PC-3 (cell line): ENCODE measurements at regions not wholly inside any gene's neighbourhood (a gene's known extent, or its start where the extent isn't known, plus 50 kb on each side); places are given as distances from the start of the nearest gene placed in this dataset.
A peak's percentile ranks its signal among the peaks of the same experiment; 100 is the strongest.

Experiments used
- ATAC-seq: fragments of 200-7000 bp; cut with Tn5 transposase; 2 replicates; pipeline ENCODE4 v1.9.1; 2020; ENCODE audit warnings: mild to moderate bottlenecking, moderate library complexity
- BruUV-seq: library from RNA; stranded (reverse); fragments of 400-500 nt; replicated peaks from 2 replicates; lab custom pipeline; 2021; lab: Mats Ljungman, UMichigan
- CTCF ChIA-PET: fragments of 300-600 bp; sonication (Branson Sonifier 250); formaldehyde crosslinking; loops from one replicate; lab custom pipeline; 2022; ENCODE audit warnings: antibody characterized with exemption; lab: Charles Lee
- POLR2A ChIA-PET: fragments of 300-600 bp; sonication (Branson Sonifier 250); formaldehyde crosslinking; loops from one replicate; lab custom pipeline; 2022; ENCODE audit warnings: antibody characterized with exemption; ENCODE audit not compliant: unreplicated experiment; lab: Charles Lee
- DNase-seq: peaks from one replicate; pipeline ENCODE4 v3.0.0-alpha.2; 2015
- H2AFZ ChIP-seq: fragments of 300-600 bp; sonication (generic); 2 replicates; pipeline ENCODE4 v1.6.0; 2016; ENCODE audit warnings: antibody characterized with exemption, low read length
- H3F3A ChIP-seq: fragments of 300-600 bp; sonication (generic); one replicate; pipeline ENCODE4 v1.6.0; 2017; ENCODE audit warnings: antibody characterized with exemption, low read length, control low read depth, mild to moderate bottlenecking; ENCODE audit not compliant: unreplicated experiment
- H3K27ac ChIP-seq: fragments of 300-600 bp; sonication (generic); 2 replicates; pipeline ENCODE4 v1.5.1; 2016; ENCODE audit warnings: mild to moderate bottlenecking, low read length
- H3K27me3 ChIP-seq: fragments of 300-600 bp; sonication (generic); 2 replicates; pipeline ENCODE4 v1.6.1; 2016; ENCODE audit warnings: low read length, mixed read lengths
- H3K36me3 ChIP-seq: fragments of 300-600 bp; sonication (generic); 2 replicates; pipeline ENCODE4 v1.6.1; 2016; ENCODE audit warnings: low read depth, mixed run types, low read length, mixed read lengths
- H3K4me1 ChIP-seq: fragments of 300-600 bp; sonication (generic); 2 replicates; pipeline ENCODE4 v1.5.1; 2016; ENCODE audit warnings: low read length; ENCODE audit not compliant: insufficient read depth
- H3K4me2 ChIP-seq: fragments of 300-600 bp; sonication (generic); 2 replicates; pipeline ENCODE4 v1.6.0; 2016; ENCODE audit warnings: low read length
- H3K4me3 ChIP-seq: fragments of 300-600 bp; sonication (generic); 2 replicates; pipeline ENCODE4 v1.5.1; 2016; ENCODE audit warnings: mild to moderate bottlenecking, low read length, mixed read lengths
- H3K79me2 ChIP-seq: fragments of 300-600 bp; sonication (generic); 2 replicates; pipeline ENCODE4 v1.6.1; 2017; ENCODE audit warnings: low read length, mixed read lengths
- H3K9ac ChIP-seq: fragments of 300-600 bp; sonication (generic); 2 replicates; pipeline ENCODE4 v1.6.0; 2016; ENCODE audit warnings: mild to moderate bottlenecking, low read length
- H3K9me2 ChIP-seq: fragments of 300-600 bp; sonication (generic); replicated peaks from 2 replicates; pipeline ENCODE4 v1.6.1; 2016; ENCODE audit warnings: mixed run types, low read length, mixed read lengths
- H3K9me3 ChIP-seq: fragments of 300-600 bp; sonication (generic); 2 replicates; pipeline ENCODE4 v1.6.1; 2016; ENCODE audit warnings: low read length, mixed read lengths
- H4K20me1 ChIP-seq: fragments of 300-600 bp; sonication (generic); 2 replicates; pipeline ENCODE4 v1.6.1; 2016; ENCODE audit warnings: low read length, mixed read lengths
- CTCF ChIP-seq: fragments of 300-600 bp; sonication (generic); conservative IDR thresholded peaks from 2 replicates; pipeline ENCODE4 v1.5.1; 2017; ENCODE audit warnings: antibody characterized with exemption, low read depth, mild to moderate bottlenecking, low read length
- EZH2 ChIP-seq: fragments of 300-600 bp; sonication (generic); IDR thresholded peaks from one replicate; pipeline ENCODE4 v1.6.1; 2017; ENCODE audit warnings: antibody characterized with exemption, mild to moderate bottlenecking, low read length; ENCODE audit not compliant: unreplicated experiment
- EZH2phosphoT487 ChIP-seq: fragments of 300-600 bp; sonication (generic); IDR thresholded peaks from 2 replicates; pipeline ENCODE4 v1.6.1; 2018; ENCODE audit warnings: mild to moderate bottlenecking, antibody characterized with exemption, low read length, borderline replicate concordance
- intact Hi-C: fragments of 100-400 bp; cut with micrococcal nuclease; formaldehyde crosslinking; loops from 2 replicates; pipeline ENCODE4 v1.9.0; 2023

GRCh38 chr16:86865851-86866662, 287.7 kb downstream of the FOXL1 start:
- ATAC-seq (peak; percentile 86), DNase-seq (peak; percentile 42)
- Histone ChIP-seq H3K4me3 (no peak overlapping the region), H3K4me1 (no peaks in the 10 kb centered on the region), H3F3A (no peaks in the 10 kb centered on the region), H3K79me2 (no peaks in the 10 kb centered on the region), H2AFZ (no peak overlapping the region), H3K27ac (no peak overlapping the region), H3K36me3 (no peaks in the 10 kb centered on the region), H3K9me3 (no peaks in the 10 kb centered on the region), H3K4me2 (no peak overlapping the region), H3K9ac (no peak overlapping the region), H3K27me3 (no peaks in the 10 kb centered on the region), H3K9me2 (no peaks in the 10 kb centered on the region), H4K20me1 (no peaks in the 10 kb centered on the region)
- no TSS peak for BruUV-seq
- ChIA-PET CTCF (no interaction called here), POLR2A (no interaction called here)
- TF ChIP-seq EZH2phosphoT487 (no peak), EZH2 (no peak), CTCF (no peak)
- intact Hi-C loops: no loop called here

GRCh38 chr16:86866986-86867722, 288.8 kb downstream of the FOXL1 start:
- H3K4me1 ChIP-seq: no peaks in the 10 kb centered on the region
- ChIA-PET CTCF (no interaction called here), POLR2A (no interaction called here)
- ATAC-seq (no peak), DNase-seq (no peak)
- H3K9ac ChIP-seq: no peak overlapping the region
- BruUV-seq: no TSS peak
- H2AFZ ChIP-seq: no peak overlapping the region
- no peaks in the 10 kb centered on the region for H3K79me2 ChIP-seq
- no peaks in the 10 kb centered on the region for H3F3A ChIP-seq
- no peak overlapping the region for H3K4me3 ChIP-seq
- no peaks in the 10 kb centered on the region for H3K36me3 ChIP-seq
- H3K9me2 ChIP-seq: no peaks in the 10 kb centered on the region
- H3K27me3 ChIP-seq: no peaks in the 10 kb centered on the region
- H4K20me1 ChIP-seq: no peaks in the 10 kb centered on the region
- H3K9me3 ChIP-seq: no peaks in the 10 kb centered on the region
- H3K4me2 ChIP-seq: no peak overlapping the region
- TF ChIP-seq EZH2 (no peak), CTCF (no peak), EZH2phosphoT487 (no peak)
- intact Hi-C loops: no loop called here
- no peak overlapping the region for H3K27ac ChIP-seq

GRCh38 chr16:86868070-86868469, 289.7 kb downstream of the FOXL1 start:
- no peaks in the 10 kb centered on the region for H3K36me3 ChIP-seq
- TF ChIP-seq EZH2phosphoT487 (no peak), CTCF (no peak)
- H3K9me3 ChIP-seq: no peaks in the 10 kb centered on the region
- CTCF ChIA-PET: no interaction called here
- no peak overlapping the region for H3K27ac ChIP-seq
- no peaks in the 10 kb centered on the region for H3F3A ChIP-seq
- no peaks in the 10 kb centered on the region for H3K27me3 ChIP-seq
- H3K4me3 ChIP-seq: no peak overlapping the region
- intact Hi-C loops: no loop called here
- H3K9ac ChIP-seq: no peak overlapping the region
- H2AFZ ChIP-seq: no peak overlapping the region
- no peaks in the 10 kb centered on the region for H4K20me1 ChIP-seq
- H3K9me2 ChIP-seq: no peaks in the 10 kb centered on the region
- DNase-seq (no peak), ATAC-seq (no peak)
- no TSS peak for BruUV-seq
- POLR2A ChIA-PET: no interaction called here
- no peak overlapping the region for H3K4me2 ChIP-seq
- no peaks in the 10 kb centered on the region for H3K79me2 ChIP-seq
- H3K4me1 ChIP-seq: no peaks in the 10 kb centered on the region
